HG03159 (cell line): ENCODE measurements at regions not wholly inside any gene's neighbourhood (a gene's known extent, or its start where the extent isn't known, plus 50 kb on each side); places are given as distances from the start of the nearest gene placed in this dataset.
"Not testable (repeated sequence)": the region's sequence is repeated elsewhere in the genome, so short reads cannot be mapped to it uniquely, and the experiment has no call there.

ENCODE experiments used
- ATAC-seq: cut with Tn5 transposase; IDR thresholded peaks from one replicate; pipeline ENCODE4 v1.9.1; 2021; ENCODE audit warnings: mild to moderate bottlenecking, moderate library complexity; ENCODE audit not compliant: unreplicated experiment

DNA sequence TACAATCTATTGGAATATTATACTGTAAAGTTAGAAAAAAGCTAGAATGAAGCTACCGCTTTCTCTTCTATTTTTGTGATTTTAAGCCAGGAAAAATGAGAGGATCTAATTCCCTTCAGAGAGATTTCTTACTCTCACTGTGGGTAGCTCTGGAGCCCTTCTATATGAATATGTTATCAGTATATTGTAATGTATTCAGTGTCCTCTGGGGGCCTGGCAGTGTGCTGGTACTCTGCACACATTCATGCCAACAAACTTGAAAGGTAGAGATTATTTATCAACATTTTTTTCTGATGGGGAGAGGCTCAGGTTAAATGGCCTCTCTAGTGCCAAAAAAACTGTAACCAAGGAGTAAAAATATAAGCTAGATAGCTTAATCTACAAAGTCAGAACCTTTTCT lies 292.8 kb downstream of the TTC6 start:
- no peak for ATAC-seq

DNA sequence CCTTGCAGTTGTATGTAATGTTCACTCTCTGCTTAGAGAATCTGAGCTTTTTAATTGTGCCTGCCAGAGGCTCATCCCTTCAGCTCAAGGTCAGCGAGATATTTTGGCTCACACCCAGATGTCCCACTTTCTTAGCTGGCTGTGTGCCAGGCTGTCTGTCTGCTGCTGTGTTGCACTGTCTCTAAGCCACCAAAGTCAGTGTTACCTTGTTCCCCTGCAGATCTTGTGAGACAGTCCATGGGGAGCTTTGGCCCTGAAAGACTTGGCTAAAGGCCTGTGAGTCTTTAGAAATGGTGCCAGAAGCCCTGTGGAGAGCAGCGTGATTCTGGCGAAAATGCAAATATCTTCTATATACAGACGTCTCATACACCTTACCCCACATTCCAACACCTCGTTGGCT lies 293.7 kb downstream of the TTC6 start:
- ATAC-seq, result no peak

DNA sequence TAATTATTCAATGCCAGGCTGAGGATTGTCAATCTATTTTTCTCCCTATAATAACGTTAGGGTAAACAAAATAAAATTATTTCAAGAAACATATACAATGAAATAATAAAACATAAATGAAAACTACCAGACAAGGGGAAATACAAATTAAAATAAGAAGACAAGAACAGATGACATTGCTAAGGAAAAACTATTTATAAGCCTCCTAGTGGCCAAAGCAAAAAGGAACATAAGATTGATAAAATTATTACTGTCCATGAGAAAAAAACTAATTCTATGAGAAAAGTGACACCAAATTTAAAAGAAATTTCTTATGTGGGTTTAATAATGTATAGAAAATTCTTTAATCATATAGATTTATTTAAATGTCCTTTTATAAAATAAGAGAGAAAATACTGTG lies 294.7 kb downstream of the TTC6 start:
- ATAC-seq, result no peak

DNA sequence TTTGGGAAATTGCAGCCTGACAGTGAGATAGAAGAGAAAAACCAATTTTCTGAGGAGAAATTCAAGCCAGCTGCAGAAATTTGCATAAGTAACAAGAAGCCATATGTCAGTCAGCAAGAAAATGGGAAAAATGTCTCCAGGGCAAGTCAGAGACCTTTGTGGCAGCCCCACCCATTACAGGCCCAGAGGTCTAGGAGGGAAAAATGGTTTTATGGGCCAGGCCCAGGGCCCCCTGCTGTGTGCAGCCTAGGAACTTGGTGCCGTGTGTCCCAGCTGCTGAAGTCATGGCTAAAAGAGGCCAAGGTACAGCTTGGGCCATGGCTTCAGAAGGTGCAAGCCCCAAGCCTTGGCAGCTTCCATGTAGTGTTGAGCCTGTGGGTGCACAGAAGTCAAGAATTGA lies 296.1 kb downstream of the TTC6 start:
- not testable (repeated sequence) for ATAC-seq

DNA sequence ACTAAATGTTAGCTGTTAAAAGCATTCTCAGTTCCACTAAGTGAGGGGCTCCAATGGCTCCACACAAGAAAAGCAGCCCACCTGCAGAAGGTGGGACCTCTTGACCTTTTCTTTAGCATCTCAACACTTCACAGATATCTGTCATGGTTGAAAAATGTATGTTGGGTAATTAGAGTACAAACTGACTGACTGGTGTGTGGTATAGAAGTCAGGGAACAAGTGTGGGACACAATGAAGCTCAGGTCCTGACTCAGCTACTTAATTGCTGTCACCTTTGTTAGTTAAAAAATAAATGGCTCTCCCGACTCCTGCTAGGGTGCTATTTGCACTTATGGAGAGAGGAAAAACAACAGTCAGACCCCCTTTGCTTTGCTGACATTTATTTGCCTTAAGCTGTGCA lies 299.0 kb downstream of the TTC6 start:
- no peak for ATAC-seq

DNA sequence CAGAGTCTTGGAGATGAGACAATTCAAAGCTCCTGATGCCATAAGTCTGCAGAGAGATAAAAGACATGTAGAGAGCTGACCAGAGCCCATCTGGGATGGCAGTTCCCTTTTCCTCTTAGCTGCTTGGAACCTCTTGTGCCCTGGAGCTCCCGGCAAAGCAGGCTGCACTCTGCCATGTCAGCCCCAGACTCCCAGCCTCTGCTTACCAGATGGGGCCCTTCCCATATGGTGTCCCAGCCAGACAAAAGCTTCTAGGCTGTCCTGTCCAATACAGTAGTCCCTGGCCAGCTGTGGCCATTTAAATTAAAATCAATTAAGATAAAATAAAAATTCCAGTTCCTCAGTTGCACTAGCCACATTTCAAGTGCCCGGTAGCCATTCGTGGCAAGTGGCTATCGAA lies 303.9 kb downstream of the TTC6 start:
- ATAC-seq, result no peak

DNA sequence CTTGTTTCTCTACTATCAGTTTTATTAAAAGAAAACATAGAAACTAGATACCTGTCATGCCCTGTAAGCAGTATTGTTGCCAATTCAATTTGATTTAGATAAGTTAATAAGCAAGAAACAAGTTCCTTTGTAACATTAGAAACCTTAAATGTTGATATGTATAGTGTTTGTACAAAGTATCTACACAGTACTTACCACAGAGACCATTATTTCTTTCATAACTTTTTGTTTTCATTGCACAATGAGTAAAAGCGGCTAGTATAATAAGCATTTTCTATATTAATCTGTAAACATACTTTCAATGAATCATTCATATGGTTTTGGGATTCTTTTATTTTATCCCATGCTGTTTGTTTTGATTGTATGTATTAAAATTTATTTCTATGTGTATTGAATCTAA lies 305.1 kb downstream of the TTC6 start:
- ATAC-seq, result no peak

DNA sequence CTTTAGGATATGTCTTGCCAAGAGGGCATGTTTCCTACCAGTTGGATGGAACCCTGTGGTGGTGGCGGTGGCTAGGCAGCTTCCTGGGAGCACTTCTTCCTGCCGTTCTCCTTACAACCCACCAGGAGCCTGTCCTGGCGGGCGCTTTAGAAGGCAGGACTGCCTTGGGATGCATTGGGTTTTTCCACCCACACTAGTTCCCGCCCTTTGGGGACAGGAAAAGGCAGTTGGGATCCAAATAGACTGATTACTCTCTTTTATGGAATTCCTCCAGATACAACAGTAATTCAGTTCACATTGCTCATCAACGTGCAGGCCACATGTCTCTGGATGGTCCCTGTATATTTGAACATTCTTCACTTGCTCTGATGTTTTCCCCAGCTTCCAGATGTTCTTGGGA lies 305.7 kb upstream of the SSTR1 start:
- no peak for ATAC-seq

DNA sequence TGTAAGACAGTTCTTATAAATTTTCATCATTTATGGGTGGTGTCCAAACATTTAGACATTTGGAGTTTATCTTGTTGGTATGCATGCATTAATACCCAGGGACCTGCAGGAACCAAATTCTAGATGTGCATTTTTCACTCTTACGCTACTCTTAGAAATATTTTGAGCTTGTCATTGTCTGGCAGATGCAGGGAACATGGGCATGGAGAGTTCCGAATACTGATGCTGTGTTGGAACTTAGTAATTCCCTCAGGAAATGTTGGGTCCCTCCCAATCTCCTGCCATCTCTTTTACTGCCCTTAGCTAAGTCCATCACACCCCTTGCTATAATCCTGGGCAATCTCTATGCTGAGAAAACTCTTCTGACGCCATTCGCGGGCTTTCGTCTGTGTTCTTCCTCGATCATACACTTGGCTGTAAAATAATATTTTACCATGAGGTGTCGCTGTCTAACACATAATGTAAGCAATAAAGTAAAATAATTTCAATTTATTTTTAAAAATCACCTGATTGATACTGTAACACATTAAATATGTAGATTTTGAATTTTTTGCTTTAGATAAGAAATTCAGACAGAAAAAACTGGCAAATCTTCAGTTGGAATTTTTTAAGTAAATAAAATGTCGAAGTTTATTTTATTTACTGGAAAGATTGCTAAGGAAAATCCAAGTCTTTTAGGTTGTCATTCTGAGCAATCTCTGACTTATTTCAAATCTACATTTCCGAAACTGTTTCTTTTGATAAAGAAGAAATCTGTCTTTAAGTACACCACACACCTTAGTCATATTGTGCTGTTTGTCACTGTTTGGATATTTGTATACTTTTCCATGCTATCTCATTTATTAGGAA lies 304.1 kb upstream of the SSTR1 start:
- ATAC-seq, result peak; percentile 58

DNA sequence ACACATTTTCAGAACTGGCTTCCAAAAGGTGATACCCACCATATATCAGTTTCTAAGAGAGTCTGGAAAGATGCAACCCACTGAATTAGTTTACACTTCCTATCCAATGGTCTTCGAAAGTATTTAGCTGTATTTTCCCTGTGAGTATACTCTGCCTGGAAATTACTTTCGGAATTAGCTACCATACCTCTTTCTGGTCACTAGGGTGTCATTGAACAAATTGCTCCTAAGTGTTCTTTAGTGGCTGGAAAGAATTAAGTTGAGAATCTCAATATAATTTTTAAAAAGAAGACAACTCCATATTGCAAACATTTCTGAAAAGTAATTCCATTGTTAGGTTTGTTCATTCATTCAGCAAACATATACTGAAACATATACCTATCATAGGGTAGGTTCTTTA lies 283.1 kb upstream of the SSTR1 start:
- no peak for ATAC-seq

DNA sequence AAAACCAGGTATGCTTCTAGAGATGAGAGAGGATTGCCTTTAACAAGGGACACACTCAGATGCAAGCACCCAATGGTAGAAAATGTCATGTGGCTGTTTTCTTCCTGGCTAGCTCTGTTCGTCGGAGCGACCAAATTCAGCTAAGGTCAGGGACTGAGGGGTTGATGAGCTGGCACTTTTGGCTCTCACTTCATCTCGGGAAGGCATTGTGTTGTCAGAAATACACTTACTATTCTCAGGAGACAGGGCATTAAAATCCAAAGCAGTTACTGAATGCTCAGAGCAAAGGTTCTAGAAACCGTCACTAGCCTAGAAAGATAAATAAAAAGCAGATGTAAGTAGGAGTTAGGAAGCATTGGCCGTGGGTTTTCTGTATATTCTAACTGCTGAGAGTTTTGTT lies 275.7 kb upstream of the SSTR1 start:
- no peak for ATAC-seq

DNA sequence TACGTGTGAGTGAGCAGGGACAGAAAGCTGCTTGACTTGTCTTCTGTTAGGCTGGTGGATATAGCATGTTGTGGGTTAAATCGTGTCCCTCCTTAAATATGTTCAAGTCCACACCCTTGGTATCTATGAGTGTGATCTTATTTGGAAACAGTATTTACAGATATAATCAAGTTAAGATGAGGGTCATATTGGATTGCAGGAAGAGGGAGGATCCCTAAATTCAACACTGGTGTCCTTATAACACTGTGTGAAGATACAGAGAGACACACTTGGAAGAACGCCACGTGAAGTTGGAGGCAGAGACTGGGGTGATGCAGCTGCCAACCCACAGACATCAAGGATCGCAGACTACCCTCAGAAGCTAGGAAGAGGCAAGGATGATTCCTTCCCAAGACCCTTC lies 275.2 kb upstream of the SSTR1 start:
- ATAC-seq, result no peak

DNA sequence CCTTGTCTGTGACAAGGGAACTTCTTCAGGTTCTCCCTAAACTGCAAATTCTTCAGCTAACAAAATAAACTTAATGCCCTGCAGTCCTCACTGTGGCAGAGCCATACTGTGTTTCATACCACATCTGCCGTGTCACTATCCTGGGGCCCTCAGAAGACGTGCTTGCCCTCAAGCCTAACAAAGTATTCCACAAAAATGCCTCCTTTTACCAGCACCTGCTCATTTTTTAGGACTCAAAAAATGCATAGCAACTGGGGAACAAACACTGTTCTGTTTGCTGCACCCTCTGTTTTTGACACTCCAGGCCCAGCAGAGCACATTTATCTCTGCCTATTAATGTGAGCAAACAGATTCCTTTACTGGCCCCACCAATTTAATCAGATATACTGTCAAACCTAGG lies 270.7 kb upstream of the SSTR1 start:
- ATAC-seq, result no peak

DNA sequence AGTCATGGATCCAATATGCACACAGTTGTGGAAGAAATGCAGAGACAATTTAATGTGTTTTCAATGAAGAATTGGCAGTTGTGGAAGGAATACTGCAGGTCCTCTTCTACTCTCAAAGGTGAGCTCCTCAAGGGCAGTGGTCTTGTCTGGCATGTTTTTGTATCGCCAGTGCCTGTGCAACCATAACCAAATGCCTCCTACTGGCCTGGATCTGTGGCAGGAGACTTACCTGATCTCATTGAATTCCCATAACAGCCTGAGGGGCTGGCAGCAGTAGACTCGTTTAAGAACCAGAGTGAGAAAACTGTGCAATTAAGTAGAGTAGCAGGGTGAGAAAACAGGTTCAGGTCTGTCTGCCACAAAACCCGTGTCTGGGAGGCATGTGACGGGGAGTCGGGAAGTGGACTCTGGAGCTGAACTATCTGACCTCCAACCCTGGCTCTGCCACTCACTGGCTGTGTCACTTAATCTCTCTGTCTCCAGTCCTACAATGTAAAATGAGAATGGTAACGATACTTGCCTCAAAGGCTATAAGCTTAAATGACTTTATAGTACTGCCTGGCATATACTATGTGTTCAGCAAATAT lies 268.2 kb upstream of the SSTR1 start:
- ATAC-seq, result no peak

DNA sequence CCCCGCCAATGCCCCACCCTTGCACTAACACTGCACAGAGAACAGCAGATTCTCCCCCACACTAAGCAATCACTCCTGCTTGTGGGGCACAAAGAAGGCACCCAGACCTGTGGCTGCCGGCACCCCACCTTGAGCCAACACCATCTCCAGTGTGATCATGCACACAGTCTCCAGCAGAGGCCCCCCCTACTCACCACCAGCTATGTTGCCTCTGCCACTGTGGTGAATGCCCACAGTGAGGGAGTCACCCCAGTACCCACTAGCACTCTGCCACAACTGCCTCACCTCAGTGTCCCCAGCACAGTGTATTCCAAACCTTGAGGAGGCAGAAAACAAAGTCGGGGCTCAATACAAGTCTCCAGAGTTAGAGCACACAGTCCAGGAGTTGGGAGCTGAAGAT lies 261.7 kb upstream of the SSTR1 start:
- no peak for ATAC-seq

DNA sequence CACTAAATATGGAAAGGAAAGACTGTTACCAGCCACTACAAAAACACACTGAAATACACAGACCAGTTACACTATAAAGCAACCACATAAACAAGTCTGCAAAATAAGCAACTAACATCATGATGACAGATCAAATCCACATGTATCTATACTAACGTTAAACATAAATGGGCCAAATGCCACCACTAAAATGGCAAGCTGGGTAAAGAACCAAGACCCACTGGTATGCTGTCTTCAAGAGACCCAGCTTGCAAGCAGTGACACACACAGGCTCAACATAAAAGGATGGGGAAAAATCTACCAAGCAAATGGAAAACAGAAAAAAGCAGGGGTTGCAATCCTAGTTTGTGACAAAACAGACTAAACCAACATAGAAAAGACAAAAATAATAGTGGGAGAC lies 260.9 kb upstream of the SSTR1 start:
- ATAC-seq, result no peak

DNA sequence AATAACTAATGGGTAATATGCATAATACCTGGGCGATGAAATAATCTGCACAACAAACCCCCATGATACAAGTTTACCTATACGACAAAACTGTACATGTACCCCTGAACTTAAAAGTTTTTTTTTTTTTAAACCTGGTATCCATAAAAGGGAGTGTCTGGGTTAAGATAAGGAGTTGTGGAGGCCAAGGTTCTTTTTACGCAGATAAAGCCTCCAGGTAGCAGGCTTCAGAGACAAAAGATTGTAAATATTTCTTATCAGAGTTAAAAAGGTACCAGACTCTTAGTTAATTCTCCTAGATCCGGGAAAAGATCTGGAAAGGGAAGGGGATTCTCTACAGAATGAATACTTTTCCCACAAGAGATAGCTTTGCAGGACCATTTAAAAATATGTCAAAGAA lies 259.4 kb upstream of the SSTR1 start:
- ATAC-seq, result no peak

DNA sequence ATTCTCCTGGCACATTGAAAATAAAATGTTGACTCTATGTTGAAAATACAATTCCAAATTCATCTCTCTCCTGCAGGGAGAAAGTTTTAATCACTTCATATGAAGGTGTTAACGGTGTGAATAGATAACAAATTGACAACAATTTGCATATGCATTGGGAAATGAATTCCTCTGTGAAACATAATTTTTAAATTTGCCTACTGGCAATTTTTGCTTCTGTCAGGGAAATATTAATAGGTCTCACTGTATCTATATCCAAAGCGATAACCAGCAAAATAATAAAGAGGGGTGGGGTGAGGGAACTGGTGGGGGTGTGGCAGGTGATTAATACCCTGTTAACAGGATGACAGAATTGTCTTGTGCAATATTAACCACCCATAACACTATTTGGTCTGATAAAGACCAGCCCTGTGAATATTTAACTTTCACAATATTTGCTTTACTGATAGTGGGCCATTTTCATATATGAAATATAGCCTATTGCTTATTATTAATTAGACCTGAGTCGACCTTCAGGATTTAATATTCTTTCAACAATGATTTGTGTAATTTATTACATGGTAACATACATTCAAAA lies 239.0 kb upstream of the SSTR1 start:
- ATAC-seq, result no peak

DNA sequence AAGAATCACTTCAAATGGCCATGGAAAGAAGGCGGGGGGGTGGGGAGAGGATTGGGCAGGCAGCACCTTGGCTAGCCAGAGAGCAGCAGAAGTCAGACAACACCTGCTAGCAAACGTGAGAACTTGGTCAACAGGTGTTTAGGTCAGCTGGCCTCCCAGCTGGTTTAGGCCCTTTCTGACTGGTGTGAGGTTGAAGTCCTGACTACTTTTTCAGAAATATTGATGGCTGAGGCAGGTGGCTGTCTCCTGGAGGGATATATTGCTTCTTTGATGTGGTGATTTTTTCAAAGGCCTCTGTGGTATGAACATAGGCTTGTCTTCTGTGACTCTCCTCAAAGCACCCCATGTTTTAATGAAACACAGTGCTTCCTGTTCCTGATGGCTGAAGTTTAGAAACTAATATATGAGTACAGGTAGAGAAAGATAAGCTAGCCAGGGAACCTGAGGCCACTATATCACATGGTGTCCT lies 238.2 kb upstream of the SSTR1 start:
- ATAC-seq, result no peak

DNA sequence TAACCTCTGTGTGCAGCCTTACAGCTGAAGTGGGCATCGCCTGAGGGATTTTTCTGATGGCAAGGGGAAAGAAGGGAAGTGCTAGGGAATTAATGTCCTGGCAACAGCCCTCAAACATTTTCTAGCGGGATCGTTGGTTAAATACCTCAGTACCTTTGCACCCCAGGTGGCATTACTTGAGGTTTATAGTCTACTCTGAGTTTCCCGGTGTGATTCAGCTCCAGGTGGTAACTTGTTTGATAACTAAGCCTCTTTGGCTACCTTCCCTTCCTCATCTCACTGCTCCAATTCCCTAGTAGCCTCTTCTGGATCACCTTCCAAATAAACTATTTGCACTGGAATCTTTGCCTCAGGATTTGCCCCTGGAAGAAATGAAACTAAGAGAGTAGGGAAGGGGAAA lies 237.0 kb upstream of the SSTR1 start:
- no peak for ATAC-seq

DNA sequence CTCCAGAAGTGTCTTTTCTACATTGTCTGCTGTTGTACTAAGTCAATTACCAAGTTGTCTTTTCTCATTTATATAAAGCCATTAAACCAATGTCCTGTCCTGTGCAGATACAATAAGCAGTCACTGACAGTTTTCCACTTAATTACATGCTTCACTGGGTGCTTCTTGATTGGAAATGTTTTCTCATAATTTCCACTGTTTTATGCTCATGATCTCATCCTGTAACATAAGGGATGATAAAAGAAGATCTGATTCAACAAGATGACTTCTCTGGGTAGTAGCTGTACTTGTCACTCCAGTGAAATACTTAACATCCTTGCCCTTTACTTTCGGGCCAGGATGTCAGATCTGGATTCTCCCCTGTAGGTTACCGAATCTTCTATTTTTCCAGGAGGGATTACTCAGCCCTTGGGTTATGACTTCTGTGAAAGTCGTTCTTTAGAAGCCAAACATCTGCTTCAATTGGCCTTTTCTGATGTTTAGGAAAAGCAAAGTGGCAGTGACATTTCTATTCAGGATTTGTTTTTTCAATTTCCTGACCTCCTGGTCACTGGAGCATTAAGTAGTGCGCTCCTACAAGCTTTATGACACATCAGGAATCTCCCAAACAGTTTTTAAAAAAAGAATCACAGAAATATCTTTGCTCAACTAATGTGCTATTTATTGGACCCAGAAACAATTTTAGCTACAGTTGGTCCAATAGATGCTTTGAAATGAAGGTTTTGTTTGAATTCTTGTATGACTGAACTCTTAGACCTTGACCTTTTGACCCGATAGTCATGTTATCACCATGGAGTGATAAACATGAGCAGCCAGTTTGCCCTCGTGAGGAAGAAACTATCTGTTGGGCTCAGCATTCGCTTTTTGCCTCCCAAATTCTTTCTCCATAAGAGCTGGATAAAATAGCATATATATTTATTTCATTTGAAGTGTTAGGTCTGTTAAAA lies 234.5 kb upstream of the SSTR1 start:
- ATAC-seq, result no peak
